HG03139 (cell line): ENCODE measurements at regions not wholly inside any gene's neighbourhood (a gene's known extent, or its start where the extent isn't known, plus 50 kb on each side); places are given as distances from the start of the nearest gene placed in this dataset.

ENCODE experiments used
- ATAC-seq: cut with Tn5 transposase; IDR thresholded peaks from one replicate; pipeline ENCODE4 v1.9.1; 2021; ENCODE audit not compliant: unreplicated experiment

GRCh38 chr4:27248829-27249228 is 388.2 kb downstream of the STIM2 start:
- ATAC-seq: no peak

- no peak for ATAC-seq
These were observed 391.1 kb downstream of the STIM2 start for GRCh38 chr4:27251771-27252170.

- ATAC-seq: no peak
These were observed 406.8 kb downstream of the STIM2 start for GRCh38 chr4:27267339-27267969.

DNA sequence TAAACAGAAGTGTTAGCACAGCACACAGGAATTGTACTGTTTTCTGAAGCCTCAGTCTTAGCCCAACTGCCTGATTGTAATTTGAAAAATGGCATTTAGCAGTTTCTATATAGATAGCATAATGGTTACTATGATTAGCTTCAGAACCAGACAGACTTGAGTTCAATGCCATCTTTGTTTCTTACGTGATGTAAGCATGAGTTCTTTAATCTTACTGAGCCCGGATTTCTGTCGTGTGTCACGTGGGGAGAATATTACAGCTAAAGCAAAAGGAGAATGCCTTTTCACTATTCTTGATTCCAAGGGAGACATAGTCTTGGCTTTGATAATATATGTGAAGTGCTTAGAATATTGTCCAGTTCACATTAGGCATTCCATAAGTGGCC is 407.3 kb downstream of the STIM2 start:
- no peak for ATAC-seq

DNA sequence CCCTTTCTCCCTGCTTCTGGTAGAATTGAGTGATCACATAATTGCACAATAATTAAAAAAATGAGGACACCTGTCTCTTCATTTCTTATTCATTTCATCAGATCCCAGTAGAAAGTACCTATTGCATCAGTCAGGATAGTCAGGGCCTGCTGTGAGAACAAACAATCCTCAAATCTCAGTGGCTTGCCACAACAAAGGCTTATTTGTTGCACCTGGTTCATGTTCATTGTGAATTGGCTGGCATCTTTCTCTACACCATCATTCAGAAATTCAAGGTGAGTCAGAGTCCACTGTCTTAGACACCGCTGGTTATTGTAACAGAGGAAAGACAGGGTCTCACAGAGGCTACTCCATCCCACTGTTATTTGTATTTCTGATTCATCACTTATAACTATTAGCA is 409.8 kb downstream of the STIM2 start:
- ATAC-seq: no peak

DNA sequence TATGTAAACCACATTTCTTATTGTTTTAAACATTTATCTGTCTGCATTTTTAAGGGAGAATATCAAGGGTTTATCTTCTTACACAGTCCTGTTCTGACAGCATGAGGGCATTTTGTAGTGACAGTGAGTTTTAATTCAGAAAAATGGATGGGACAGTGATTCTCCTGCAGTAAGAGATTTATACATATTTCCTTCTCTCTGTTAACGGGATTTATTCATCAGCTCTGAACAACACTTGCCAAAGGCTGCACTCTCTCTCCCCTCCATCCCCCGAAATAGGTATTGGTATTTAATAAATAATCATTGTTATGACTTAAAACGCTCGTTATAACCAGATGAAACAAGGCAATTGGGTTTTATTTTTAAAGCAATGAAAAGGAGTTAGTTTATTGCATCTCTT is 410.9 kb downstream of the STIM2 start:
- no peak for ATAC-seq

- no peak for ATAC-seq
These were observed 411.6 kb downstream of the STIM2 start for GRCh38 chr4:27272217-27272616.

DNA sequence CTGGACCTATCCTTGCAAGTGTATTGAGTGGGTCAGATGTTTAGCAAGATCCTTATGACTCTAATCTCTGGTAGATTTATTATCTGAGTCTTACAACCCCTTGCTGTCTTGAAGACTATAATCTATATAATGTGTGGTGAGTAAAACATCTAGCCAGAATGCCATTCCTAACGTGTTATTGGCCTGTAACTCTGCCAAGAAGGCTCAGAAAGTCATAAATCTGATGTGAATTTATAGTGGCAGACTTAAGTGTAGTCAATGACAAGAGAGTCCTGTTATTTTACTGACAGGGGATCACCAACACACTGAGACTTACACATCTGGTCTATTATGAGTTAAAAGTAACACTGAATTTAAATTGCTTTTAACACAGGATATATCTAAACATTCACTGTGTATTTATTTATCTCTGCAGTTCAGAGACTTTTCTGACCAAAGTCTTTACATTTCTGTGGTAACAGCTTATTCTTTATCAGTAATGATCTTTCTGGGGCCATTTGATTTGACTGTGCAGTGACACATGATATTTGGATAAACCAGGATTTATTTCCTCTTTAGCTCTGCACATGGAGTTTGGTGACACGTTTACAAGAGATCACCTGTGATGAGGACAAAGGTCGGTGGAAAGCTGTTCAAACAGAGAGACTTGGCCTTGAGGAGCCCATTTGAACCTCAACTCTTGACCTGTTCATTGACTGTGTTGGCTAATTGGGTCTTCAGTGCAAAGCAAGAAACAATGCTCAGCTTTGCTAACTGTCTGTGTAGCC is 415.8 kb downstream of the STIM2 start:
- no peak for ATAC-seq

- no peak for ATAC-seq
These were observed 418.2 kb downstream of the STIM2 start for GRCh38 chr4:27278615-27279375.

DNA sequence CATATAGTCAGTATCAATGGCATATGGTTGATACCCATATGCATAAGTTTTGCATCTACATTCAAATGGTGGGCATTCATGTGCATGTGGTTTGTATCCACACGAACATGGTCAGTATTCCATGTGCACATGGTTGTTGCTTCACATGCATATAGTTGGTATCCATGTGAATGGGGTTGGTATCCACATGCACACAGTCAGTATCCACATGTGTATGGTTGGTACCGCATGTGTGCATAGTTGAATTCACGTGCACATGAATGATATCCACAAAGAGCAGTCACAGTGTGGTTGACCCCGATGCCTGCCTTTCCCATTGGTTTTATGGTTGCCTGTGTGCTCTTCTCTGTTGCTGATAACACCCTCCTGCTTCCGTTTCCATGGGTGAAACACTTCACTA is 427.9 kb downstream of the STIM2 start:
- ATAC-seq: no peak

- no peak for ATAC-seq
These were observed 429.1 kb downstream of the STIM2 start for GRCh38 chr4:27289704-27290103.

DNA sequence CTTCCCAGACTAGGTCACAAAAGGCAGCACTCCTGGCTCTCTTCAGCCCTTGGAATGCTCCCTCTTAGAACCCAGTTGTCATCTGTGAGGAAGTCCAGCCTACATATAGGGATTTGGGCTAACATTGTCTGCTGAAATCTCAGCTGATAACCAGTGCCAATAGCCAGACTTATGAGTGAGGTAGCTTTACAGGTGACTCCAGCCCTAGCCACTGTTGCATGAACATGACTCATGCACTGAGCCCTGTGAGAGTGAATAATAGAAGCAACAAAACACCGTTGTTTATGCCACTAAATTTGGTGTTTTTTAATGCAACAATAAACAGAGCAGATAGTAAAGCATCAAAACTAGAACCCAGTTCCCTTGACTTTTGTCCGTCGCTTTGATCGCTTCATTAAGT is 433.2 kb downstream of the STIM2 start:
- ATAC-seq: no peak

DNA sequence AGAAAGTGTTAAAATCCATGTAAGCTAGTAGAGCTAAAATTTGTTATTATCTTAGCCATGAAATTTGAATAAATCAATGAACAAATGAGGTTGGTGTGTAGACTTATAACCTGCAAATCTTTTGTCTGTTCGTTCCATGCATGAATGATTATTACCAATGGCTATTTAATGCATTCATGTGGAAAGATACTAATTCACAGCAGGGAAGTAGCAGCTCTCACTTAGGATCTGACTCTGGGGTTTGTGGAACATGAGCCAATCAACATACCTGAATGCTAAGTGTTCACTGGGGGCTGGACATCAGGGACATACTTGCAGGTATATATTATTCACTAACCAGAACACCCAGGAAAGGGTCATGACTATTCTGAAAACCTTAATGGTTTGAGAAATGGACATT is 444.1 kb downstream of the STIM2 start:
- no peak for ATAC-seq

GRCh38 chr4:27305246-27305645 is 444.6 kb downstream of the STIM2 start:
- no peak for ATAC-seq

DNA sequence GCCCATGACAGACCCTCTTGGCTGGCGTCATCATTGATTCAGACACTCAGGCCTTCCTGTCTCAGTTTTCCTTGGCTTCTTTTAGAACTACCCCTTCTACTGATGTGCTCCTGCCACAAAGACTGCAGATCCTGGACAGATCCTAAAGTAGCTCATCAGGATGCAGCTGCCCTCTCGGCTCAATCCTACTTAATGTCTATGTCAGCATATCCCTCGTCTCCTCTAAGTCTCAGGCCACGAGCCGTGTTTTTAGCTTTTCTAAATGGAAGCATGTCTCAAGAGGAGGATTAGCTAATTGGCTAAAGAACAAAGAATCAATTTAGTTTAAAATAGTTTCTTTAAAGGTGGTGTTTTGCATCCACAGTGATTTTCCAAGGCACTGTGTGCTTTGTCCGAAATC is 447.7 kb downstream of the STIM2 start:
- ATAC-seq: no peak

- no peak for ATAC-seq
These were observed 455.0 kb downstream of the STIM2 start for GRCh38 chr4:27315625-27316024.

- ATAC-seq: no peak
These were observed 455.5 kb downstream of the STIM2 start for GRCh38 chr4:27316176-27316575.

GRCh38 chr4:27318740-27319139 is 458.1 kb downstream of the STIM2 start:
- no peak for ATAC-seq

- no peak for ATAC-seq
These were observed 466.4 kb downstream of the STIM2 start for GRCh38 chr4:27326991-27327390.

DNA sequence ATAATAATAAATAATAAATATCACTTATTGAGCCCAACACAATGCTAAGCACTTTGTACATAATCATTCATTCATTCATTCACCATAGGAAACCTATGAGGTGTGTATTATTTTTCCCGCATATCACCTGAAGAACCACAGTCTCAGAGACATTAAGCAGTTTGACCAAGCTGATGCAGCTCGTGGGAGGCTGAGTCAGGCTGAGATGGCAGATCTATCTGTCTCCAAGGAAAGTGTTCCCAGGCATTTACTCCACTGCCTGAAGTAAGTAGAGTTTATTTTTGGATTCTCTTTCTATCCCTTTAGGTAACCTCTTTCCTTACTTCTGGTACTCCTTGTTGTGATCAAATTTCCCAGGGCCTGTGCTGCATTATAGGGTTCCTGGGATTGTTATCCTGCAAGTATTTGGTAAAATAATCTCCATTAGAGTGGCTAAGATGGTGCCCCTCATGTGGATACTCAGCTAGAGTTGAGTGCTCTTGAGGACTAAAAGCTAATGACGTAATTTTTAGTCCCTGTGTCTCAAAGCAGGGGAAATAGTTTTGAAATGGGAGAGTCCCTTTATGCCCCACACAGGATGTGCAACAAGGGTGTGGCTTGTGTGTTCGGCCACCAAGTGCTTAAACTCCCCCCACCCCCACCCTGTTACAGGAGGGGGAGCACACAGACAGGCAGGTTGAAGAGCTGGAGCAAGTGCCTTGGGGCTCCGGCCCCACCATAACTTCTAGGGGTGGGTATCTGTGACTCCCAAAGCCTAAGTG is 467.0 kb downstream of the STIM2 start:
- ATAC-seq: no peak

GRCh38 chr4:27338530-27338929 is 477.9 kb downstream of the STIM2 start:
- ATAC-seq: no peak
